ENCODE measurements at regions not wholly inside any gene's neighbourhood (a gene's known extent, or its start where the extent isn't known, plus 50 kb on each side); places are given as distances from the start of the nearest gene placed in this dataset.

GRCh38 chr3:35064761-35065160, 574.6 kb upstream of the ARPP21 start:
- TF ChIP-seq CTCF (conservative IDR thresholded peaks at IDR 0.05) (no peak), EZH2 (IDR thresholded peaks at IDR 0.05; ENCODE audit: low read depth) (no peak)
